Stomach smooth muscle (tissue), 2 donors: ENCODE measurements at regions not wholly inside any gene's neighbourhood (a gene's known extent, or its start where the extent isn't known, plus 50 kb on each side); places are given as distances from the start of the nearest gene placed in this dataset.
"Not testable (repeated sequence)": the region's sequence is repeated elsewhere in the genome, so short reads cannot be mapped to it uniquely, and the experiment has no call there.

Experiments used
- H3K27ac ChIP-seq: one replicate; pipeline ENCODE4 v1.7.0; 2013; ENCODE audit warnings: mild to moderate bottlenecking, low read length, inconsistent platforms
- H3K27me3 ChIP-seq, 2 donors: one replicate each; pipeline ENCODE4 v1.7.0; 2013; ENCODE audit warnings: low read length in 2 of 2; ENCODE audit not compliant: insufficient read depth in 2 of 2, control insufficient read depth in 1 of 2
- H3K36me3 ChIP-seq, 2 donors: one replicate each; pipeline ENCODE4 v1.7.0; 2013; ENCODE audit warnings: low read length in 2 of 2; ENCODE audit not compliant: control insufficient read depth in 2 of 2, insufficient read depth in 2 of 2
- H3K4me1 ChIP-seq: one replicate; pipeline ENCODE4 v1.7.0; 2013; ENCODE audit warnings: low read length; ENCODE audit not compliant: control insufficient read depth, insufficient read depth
- H3K4me3 ChIP-seq, 2 donors: one replicate each; pipeline ENCODE4 v1.7.0; 2013; ENCODE audit warnings: low read length in 2 of 2
- H3K9ac ChIP-seq, 2 donors: one replicate each; pipeline ENCODE4 v1.7.0; 2013; ENCODE audit warnings: low read length in 2 of 2, mild to moderate bottlenecking in 1 of 2
- H3K9me3 ChIP-seq, 2 donors: one replicate each; pipeline ENCODE4 v1.7.0; 2013; ENCODE audit warnings: low read length in 2 of 2; ENCODE audit not compliant: control insufficient read depth in 2 of 2
- donor health status: healthy.
- donor health status: Pancreatic carcinoma.

DNA sequence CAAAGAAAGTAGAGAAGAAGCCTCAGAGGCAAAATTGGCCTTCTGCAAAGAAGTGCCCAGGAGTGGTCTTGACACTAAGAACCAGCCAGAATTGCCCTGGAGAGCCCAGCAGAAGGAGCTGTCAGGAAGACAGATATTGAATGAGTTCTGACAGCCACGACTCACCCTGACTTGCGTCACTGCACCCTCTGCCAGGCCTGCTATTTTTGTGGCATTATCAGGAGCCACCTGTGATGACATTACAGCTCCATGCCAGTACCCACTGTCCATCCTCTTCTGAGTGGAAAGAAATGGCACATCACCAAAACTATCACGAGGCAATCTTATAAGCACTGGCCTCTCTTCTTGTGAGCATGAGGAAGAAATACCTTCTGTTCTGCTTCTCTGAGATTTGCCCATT, 67.7 kb downstream of the SMIM20 start:
- Histone ChIP-seq H3K9ac (no peak overlapping the region), H3K9me3 (no peaks in the 10 kb centered on the region), H3K4me1 (no peaks in the 10 kb centered on the region), H3K36me3 (no peaks in the 10 kb centered on the region), H3K4me3 (no peak overlapping the region), H3K27me3 (no peaks in the 10 kb centered on the region), H3K27ac (no peak overlapping the region)

- Histone ChIP-seq H3K9ac (no peak overlapping the region), H3K27ac (no peak overlapping the region), H3K27me3 (no peaks in the 10 kb centered on the region), H3K36me3 (no peaks in the 10 kb centered on the region), H3K9me3 (no peaks in the 10 kb centered on the region), H3K4me3 (no peak overlapping the region), H3K4me1 (no peaks in the 10 kb centered on the region)
These were observed 68.9 kb downstream of the SMIM20 start for GRCh38 chr4:25982962-25983361.

DNA sequence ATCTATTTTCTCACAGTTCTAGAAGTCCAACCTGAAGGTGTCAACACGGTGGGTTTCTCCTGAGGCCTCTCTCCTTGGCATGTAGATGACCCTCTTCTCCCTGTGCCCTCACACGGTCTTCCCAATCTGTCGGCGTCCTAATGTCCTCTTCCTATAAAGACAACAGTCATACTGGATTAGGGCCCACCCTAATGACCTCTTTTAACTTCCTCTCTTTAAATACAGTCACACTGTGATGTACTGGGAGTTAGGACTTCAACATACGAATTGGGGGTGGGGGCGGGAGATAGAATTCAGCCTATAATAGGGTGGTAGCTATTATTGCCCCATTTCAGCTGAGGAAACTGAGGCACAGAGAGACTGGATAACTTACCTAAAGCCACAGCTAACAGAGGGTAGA, 70.2 kb downstream of the SMIM20 start:
- no peak overlapping the region for H3K4me3 ChIP-seq

GRCh38 chr4:25984796-25985195, 70.8 kb downstream of the SMIM20 start:
- H3K36me3 ChIP-seq, result no peaks in the 10 kb centered on the region

More for the DNA sequence above, 70.2 kb downstream of the SMIM20 start:
- no peaks in the 10 kb centered on the region for H3K36me3 ChIP-seq
- H3K9ac ChIP-seq, result no peak overlapping the region
- H3K4me1 ChIP-seq, result peaks cover 3% of the 10 kb centered on the region
- no peak overlapping the region for H3K27ac ChIP-seq
- no peaks in the 10 kb centered on the region for H3K9me3 ChIP-seq
- no peaks in the 10 kb centered on the region for H3K27me3 ChIP-seq

GRCh38 chr4:25986807-25987206, 72.8 kb downstream of the SMIM20 start:
- Histone ChIP-seq H3K9me3 (no peaks in the 10 kb centered on the region), H3K4me3 (no peak overlapping the region), H3K27me3 (no peaks in the 10 kb centered on the region), H3K36me3 (no peaks in the 10 kb centered on the region), H3K4me1 (peaks cover 3% of the 10 kb centered on the region), H3K9ac (no peak overlapping the region), H3K27ac (no peak overlapping the region)

More at GRCh38 chr4:25984796-25985195, 70.8 kb downstream of the SMIM20 start:
- no peaks in the 10 kb centered on the region for H3K9me3 ChIP-seq
- no peak overlapping the region for H3K27ac ChIP-seq
- no peak overlapping the region for H3K9ac ChIP-seq
- no peaks in the 10 kb centered on the region for H3K27me3 ChIP-seq
- peaks cover 3% of the 10 kb centered on the region for H3K4me1 ChIP-seq
- H3K4me3 ChIP-seq, result no peak overlapping the region

DNA sequence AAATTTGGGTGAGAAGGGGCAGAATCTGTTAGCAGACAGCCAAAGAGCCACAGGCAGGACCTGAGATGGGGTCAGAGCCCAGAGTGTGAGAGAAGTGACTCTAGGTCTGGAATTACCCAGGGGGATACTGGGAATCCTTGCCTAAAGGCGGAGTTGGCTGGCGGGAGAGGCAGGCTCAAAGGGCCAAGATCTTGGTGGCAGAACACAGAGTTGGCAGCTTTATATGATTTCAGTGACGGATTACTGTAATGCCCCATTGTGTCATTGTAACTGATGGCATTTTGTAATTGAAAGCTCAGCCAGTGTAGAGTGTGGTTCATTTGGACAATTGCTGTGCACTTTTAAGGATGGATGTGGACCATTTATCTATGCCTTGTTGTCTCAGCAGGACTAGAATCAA, 77.3 kb downstream of the SMIM20 start:
- H3K9ac ChIP-seq, result no peak overlapping the region
- no peaks in the 10 kb centered on the region for H3K9me3 ChIP-seq
- H3K27me3 ChIP-seq, result no peaks in the 10 kb centered on the region
- H3K27ac ChIP-seq, result no peak overlapping the region
- no peaks in the 10 kb centered on the region for H3K36me3 ChIP-seq
- H3K4me3 ChIP-seq, result no peak overlapping the region
- peaks cover 3% of the 10 kb centered on the region for H3K4me1 ChIP-seq

DNA sequence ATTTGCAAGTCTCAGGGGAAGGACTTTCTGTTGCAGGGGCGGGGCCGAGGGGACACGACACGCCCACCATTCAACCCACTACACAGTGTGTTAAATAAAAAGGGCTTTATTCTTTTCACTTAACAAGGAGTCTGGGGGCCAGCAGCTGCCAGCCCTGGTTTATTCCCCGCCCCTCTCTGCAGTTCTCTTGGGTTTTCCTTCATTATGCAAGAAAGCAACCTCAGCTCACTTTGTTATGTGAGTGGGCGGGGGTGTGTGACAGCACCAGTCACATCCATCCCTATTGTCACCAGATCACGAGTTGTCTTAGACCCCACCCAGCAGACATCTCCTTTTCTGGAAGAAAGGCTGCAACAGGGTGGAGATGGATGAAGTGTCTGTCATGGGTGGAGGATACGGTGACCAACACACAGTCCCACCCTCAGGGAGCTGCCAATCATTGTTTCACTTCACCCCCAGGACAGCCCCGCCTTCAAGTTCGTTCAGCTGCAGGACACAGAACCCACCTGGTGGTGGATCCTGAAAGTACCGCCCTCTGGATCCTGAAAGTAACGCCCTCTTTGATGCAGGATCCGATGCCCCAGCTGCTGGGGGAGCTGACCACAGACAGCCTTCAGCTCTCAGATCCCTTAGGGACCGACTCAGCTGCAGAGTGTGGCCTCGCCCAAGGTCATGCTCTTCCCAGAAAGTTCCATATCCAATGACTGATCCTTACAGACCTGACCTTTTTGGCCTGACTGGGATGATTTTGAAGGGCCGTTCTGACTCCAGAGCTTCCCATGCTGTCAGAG, 79.6 kb downstream of the SMIM20 start:
- Histone ChIP-seq H3K9me3 (no peaks in the 10 kb centered on the region), H3K4me3 (no peak overlapping the region), H3K9ac (no peak overlapping the region), H3K27ac (no peak overlapping the region), H3K36me3 (no peaks in the 10 kb centered on the region), H3K27me3 (no peaks in the 10 kb centered on the region), H3K4me1 (no peaks in the 10 kb centered on the region)

DNA sequence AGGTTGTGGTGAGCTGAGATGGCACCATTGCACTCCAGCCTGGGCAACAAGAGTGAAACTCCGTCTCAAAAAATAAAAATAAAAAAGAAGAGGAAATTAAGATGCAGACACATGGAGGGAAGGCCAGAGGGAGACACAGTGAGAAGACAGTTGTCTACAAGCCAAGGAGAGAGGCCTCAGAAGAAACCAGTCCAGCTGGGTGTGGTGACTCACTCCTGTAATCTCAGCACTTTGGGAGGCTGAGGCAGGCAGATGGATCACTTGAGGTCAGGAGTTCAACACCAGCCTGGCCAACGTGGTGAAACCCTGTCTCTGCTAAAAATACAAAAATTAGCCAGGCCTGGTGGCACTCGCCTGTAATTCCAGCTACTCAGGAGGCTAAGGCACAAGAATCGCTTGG, 80.6 kb downstream of the SMIM20 start:
- H3K36me3 ChIP-seq, H3K9ac ChIP-seq, H3K9me3 ChIP-seq, H3K27ac ChIP-seq, H3K27me3 ChIP-seq, H3K4me1 ChIP-seq, H3K4me3 ChIP-seq: not testable (repeated sequence)

DNA sequence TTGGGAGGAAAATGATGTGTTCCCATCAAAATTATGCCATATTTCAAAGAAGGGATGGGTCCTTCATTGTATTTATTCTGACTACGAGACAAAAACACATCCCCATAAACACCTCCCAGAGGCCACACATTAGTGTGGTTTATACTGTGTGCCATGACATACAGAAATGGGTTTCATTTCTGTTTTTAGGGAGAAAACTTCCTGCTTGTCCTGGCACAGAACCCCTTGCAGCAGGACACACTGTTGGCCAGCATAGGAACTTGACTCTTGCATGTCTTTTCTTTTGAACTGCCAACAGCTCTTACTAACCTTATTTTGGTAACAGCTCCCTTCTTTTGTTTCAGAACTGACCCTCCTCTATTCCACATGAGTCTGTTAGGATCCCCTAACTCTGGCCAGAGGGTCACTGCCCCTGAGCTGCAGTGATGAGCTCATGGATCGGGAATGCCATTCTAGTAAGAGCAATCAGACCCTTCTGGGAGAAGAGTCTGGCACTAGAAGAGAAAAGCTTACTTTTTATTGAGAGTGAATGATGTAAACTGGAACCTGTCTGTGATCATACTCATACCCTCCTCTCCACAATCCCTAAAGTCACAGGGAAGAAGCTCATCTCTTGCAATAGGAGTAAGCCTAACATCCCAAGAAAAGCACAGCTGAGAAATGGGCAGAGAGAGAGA, 86.4 kb downstream of the SMIM20 start:
- H3K27ac ChIP-seq, result no peak overlapping the region
- H3K27me3 ChIP-seq, result no peaks in the 10 kb centered on the region
- no peaks in the 10 kb centered on the region for H3K4me1 ChIP-seq
- H3K9ac ChIP-seq, result no peak overlapping the region
- no peaks in the 10 kb centered on the region for H3K36me3 ChIP-seq
- no peak overlapping the region for H3K4me3 ChIP-seq
- H3K9me3 ChIP-seq, result no peaks in the 10 kb centered on the region

DNA sequence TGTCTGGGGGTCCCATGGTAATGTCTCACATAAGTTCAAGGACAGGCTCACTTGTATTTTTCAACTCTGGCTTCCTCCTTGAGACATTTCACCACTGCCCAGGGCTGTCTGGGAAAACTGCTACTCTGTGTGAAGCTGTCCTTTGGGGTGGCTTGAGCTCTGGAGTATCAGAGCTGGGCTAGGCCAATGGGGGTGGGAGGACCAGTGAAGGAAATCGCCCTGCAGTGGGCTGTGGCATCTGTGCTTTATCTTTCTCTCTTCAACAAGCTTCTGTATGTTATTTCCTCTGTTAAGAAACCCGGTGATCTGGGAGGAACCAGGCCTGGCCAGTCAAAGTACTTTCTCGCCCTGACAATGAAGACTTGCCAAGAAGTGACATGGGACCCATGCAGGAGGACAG, 87.4 kb downstream of the SMIM20 start:
- H3K9me3 ChIP-seq, result no peaks in the 10 kb centered on the region
- H3K4me1 ChIP-seq, result no peaks in the 10 kb centered on the region
- H3K27me3 ChIP-seq, result no peaks in the 10 kb centered on the region
- no peak overlapping the region for H3K27ac ChIP-seq
- H3K9ac ChIP-seq, result no peak overlapping the region
- no peak overlapping the region for H3K4me3 ChIP-seq
- no peaks in the 10 kb centered on the region for H3K36me3 ChIP-seq

DNA sequence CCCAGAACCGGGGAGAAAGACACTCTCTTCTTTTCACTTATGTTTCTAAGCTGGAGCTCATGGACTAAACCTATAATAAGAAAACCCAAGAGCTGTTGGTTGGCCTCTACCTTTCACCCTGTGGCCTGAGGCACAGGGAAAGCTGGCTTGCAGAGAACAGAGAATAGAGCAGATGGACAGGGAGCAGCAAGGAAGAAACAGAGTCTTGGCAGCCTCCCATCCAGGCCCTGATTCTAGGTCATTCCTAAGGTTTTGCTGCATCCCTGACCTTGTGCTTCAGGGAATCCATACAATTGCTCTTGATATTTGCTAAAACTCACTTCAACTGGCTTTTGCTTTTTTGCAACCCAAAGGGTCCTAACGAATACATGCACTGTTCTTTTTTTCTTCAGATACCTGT, 87.8 kb downstream of the SMIM20 start:
- Histone ChIP-seq H3K36me3 (no peaks in the 10 kb centered on the region), H3K27me3 (no peaks in the 10 kb centered on the region), H3K9ac (no peak overlapping the region), H3K27ac (no peak overlapping the region), H3K9me3 (no peaks in the 10 kb centered on the region), H3K4me1 (no peaks in the 10 kb centered on the region), H3K4me3 (no peak overlapping the region)
